HG03378 (cell line): ENCODE measurements at regions not wholly inside any gene's neighbourhood (a gene's known extent, or its start where the extent isn't known, plus 50 kb on each side); places are given as distances from the start of the nearest gene placed in this dataset.
"Not testable (repeated sequence)": the region's sequence is repeated elsewhere in the genome, so short reads cannot be mapped to it uniquely, and the experiment has no call there.

ENCODE experiments used
- ATAC-seq: cut with Tn5 transposase; IDR thresholded peaks from one replicate; pipeline ENCODE4 v1.9.1; 2021; ENCODE audit warnings: mild to moderate bottlenecking, moderate library complexity; ENCODE audit not compliant: unreplicated experiment

DNA sequence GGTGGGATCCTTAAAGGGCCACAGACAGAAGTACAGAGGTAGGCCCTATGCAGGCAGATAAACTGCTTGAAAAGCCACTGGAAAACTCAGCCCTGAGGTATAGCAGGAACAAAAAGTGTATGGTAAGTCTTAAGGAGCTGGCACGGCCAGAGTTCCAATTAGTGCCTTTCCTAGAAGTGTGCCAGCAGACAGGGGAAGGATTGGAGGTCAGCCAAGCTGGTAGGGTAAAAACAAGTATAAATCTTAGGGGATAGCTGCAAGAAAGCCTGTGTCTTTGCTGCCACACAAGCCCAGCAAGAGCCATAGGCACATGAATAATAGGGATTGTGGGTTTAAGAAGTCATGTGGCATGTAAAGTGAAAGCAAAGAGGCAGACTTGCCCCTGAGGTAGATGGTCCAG is 582.5 kb downstream of the PLOD2 start:
- no peak for ATAC-seq

DNA sequence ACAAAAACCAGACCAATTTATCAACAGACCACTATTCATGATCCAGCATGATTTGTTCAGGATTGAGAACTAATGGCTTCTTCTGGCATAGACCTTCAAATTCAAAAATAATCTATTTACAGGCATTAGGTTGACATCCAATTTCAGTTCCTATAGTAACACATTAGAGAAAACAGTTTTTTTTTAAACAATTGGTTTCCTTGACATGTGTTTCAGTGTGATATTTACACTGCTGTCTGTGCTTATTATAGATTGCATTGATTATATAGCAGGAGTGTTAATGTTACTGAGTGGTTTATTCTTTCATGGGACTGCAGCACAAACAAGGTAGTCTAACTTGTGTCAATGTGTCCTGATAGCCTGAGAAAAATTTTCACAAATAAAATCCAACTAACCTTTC is 579.3 kb downstream of the PLOD2 start:
- no peak for ATAC-seq

DNA sequence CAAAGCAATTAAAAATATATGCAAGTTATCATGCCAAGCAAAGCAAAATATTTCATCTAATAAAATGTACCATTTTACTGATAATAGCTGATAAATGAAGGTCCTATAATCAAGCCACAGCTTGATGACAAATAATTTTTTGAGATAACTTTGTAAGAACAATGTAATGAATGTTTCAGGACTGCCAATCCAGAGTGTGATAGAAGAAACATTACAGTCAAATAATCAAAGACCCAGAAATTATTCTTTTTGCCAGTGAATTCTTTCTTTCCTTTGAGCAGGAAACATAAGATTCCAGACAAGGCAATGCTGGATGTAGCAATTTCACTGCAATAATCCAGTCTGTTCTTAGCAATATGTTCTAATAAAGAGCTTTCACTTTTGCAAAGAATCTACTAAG is 556.1 kb downstream of the PLOD2 start:
- ATAC-seq, result no peak

DNA sequence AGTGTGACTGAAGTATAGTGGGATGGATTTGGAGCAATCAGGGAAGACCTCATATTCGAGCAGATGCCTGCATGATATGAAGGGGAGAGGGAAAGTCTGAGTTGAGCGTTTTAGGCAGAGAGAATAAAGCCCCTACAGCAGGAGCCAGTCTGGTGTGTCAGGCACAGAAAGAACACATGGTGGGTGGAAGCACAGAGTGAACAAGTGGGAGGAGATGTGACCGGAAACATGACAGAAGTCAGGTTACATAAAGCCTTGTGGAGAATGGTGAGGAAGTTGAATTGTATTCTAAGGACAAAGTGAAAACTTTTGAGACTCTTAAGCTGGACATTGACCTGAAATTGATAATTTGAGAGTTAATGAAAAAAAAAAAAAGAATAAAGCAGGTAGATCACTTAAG is 541.0 kb downstream of the PLOD2 start:
- no peak for ATAC-seq

DNA sequence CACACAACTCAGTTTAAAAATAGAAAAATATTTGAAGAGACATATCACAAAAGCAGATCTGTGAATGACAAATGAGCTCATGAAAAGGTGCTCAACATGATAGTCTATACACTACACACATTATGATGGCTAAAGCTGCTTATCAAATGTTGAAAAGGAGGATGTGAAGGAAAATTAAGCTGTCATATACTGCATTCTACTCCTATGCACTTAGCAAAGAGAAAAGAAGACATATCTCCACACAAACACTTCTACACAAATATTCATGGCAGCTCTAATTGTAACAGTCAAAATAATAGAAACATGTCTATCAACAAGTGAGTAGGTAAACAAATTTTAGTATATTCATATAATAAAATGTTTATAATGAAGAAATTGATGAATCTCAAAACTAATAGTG is 540.5 kb downstream of the PLOD2 start:
- ATAC-seq, result no peak

DNA sequence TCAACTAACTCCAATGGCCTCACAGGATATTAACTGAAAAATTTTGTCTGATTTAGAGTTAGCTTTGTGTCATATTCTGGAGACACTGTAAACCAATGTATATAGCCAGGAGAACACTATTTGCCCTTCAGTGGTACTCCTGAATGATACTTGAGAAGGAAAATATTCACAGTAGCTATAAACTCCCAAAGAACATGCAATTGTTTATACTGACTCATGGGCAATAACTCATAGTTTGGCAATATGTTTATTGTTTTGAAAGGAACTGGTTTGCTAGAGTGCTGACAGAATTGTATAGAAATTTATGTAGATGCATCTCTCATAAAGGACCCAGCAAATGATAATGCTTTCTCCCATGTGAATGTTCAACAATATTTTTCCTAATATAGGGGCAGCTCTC is 537.6 kb downstream of the PLOD2 start:
- ATAC-seq, result no peak

DNA sequence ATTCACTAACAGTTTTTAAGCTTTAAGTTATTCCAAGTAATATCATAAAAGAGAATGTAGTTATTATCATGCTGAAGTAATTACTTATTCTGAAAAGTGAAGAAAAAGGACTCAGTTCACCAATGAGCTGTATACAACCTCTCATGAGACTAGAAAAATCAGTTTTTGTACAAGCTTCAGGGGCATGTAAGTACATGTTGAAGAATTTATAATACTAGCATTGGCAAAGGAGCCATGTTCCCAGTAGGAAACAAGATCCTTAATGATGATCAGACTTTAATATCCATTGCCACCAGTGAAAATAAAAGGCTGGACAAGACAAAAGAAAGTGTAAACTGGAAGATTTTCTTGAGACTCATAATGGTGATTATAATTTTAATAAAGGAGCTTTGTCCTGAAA is 532.8 kb downstream of the PLOD2 start:
- no peak for ATAC-seq

DNA sequence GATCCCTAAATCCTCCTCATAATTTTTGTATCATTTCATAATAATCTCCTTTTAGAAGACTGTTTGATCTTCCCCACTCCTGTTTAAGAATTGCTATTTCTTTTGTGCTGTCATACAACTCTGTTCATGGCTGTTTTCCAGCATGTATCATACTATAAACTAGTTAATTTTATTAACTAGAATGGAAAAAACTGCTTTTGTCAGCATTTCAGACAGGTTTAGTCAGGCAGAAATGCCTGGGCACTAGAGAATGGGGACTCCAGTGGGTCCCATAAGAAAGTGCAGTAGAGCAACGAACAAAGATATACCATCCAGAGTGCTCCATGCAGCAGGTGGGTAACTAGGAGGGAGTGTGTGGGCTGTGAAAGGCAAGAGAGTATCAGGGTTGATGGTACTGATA is 523.9 kb downstream of the PLOD2 start:
- ATAC-seq, result no peak

DNA sequence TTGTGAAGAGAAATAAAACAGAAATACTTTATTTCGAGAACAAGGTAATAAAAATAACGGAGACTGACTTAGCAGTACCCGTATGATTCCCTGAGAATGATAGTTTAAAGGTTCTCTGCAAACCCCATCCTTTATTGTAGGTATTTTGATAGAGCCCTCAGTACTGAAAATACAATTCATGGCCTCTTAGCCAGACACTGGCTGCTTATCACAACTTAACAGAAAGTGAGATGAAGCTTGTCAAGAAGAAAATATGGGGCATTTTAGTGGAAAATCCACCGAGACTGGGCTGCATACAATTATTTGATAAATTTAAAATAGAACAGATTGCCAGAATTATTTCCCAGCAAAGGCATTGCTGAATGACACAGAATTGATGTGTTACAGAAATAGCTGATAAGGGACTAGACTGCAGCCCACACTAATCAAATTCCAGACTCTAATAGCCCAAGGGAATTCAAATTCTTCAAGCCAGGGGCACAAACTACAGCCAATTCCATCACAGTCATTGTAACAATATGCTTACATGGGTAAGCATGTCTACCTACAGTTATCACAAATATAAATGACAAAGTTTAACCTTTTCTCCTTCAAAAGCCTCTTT is 521.9 kb downstream of the PLOD2 start:
- ATAC-seq, result no peak

DNA sequence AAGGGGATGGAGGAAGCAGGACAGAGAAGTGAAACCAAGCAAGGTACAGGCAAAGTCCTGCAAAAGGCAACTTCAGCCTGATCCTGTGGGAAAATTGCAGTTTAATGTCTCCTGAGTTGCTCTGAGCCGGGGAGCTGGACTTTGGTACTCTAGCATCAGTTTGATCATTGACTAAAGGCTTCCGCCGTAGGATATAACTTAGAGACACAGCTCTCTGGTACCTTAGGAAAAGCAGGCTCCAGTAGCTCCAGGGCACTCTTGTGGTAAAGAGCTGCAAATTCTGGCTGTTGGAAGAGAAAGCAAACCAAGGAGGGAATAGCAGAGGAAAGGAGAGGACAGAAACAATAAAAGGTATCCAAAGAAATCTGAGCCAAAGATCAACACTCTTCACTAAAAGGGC is 521.1 kb downstream of the PLOD2 start:
- no peak for ATAC-seq

DNA sequence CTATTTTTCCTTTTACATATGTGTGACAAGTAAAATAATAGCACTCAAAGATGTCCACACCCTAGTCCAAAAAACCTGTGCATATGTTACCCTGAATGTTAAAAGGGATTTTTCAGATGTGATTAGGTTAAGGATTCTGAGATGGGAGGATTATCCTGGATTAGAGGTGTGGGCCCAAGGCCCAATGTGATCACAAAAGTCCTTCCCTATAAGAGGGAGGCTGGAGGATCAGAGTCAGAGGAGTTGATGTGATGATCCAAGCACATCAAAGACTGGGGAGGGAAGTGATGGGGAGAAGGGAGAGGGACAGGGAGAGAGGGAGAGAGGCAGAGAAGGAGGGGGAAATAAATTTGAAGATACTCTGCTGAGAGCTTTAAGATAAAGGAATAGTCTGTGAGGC is 512.6 kb downstream of the PLOD2 start:
- ATAC-seq, result no peak

DNA sequence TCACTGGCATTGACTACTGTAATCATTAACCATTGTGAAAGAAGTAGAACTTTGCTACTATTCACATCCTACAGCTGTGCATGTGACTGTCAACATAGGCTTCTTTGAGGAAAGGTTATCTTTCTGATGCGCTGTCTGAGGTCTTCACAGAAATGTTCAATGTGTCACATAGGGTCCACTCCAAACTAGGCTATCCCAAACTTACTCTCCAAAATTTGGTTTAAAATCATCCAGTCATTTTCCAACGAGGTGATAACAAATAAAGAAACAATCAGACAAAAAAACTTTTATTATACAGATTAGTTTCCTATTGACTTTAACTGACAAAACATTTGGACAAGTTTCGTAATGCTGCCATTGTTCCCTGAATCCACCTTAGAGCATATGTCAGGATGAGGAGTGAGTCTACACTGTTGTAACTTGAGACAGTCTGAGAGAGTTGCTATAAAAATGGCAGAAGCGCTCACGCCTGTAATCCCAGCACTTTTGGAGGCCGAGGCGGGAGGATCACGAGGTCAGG is 511.6 kb downstream of the PLOD2 start:
- ATAC-seq, result no peak

DNA sequence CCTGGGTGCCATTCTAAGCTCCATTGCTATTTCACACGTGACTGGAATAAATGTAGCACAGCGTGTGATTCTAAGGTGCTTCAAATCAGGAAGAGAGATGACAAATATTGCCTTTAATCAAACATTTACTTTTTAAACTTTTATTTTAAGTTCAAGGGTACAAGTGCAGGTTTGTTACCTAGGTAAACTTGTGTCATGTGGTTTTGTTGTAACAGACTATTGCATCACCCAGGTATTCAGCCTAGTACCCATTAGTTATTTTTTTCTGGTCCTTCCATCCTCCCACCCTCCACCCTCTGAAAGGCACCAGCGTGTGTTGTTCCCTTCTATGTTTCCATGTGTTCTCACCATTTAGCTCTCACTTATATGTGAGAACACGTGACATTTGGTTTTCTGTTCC is 510.8 kb downstream of the PLOD2 start:
- no peak for ATAC-seq

DNA sequence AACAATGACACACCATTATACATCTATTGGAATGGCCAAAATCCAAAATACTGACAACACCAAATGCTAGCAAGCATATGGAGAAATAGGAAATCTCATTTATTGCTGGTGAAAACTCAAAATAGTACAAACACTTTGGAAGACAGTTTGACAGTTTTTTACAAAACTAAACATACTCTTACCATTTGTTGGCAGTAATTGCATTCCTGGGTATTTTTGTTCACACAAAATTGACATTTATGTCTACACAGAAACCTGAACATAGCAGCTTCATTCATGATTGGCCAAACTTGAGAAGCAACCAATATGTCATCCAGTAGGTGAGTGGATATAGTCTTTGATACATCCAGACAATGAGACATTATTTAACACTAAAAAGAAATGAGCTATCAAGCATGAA is 489.9 kb downstream of the PLOD2 start:
- no peak for ATAC-seq

DNA sequence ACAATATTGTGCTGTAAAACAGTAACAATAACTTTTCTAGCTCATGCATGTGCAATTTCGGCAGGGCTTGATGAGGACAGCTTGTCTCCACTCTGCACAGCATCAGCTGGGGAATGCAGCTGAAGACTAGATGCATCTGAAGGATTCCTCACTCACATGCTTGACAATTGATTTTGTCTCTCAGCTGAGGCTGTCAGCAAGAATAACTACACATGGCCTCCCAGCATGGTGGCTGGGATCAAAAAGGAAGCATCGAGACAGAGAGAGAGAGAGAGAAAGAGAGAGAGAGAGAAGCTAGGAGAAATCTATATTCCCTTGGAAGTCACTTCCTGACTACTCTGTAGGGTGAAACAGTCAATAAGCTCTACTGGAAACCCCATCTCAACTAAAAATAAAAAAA is 487.1 kb downstream of the PLOD2 start:
- ATAC-seq, result no peak

DNA sequence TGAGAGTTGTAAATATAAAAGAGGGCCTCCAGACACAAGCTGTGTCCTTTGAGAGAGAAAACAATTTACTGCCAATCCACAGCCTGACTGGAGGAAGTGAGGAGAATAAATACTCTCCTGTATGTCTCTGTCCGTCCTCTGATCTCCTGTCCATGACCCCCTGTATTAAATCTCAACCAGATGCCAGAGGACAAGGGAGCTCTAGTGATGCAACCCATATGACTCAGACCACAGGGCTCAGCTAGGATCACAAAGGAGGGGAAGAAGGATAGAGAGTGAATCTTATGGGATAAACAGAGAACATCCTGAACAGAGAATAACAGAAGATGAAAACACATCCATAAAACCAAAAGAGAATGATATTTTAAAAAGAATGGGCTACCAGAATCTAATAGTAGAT is 482.6 kb downstream of the PLOD2 start:
- no peak for ATAC-seq

DNA sequence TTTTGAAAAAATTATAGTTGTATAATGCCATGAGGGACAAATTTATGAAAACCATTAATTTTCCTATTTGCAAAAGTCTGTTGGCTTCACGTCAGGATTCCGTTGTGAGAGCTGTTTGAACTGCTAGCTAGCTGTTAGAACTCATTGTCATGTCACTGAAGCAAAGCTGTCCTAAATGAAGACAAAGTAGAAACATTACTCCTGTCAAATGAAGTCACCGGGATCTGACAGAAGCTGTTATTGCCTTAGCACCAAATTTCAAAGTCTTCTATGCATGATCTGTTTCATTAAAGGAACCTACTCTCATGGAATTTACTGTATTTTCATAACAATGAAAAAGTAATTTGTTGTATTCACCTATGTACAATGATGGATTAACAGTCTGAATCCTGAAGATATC is 479.8 kb downstream of the PLOD2 start:
- no peak for ATAC-seq

DNA sequence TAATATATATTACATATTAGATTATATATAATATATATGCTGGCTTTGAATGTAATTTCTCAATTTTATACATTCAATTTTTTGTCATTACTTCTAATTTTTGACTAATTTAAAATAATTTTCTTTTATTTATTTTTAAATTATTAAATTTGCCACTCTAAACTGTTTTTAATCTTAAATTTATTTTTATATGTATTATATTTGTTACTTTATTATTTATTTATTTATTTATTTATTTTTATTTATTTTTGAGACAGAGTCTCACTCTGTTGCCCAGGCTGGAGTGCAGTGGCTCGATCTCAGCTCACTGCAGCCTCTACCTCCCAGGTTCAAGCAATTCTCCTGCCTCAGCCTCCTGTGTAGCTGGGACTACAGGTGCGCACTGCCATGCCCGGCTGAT is 473.0 kb downstream of the PLOD2 start:
- not testable (repeated sequence) for ATAC-seq

DNA sequence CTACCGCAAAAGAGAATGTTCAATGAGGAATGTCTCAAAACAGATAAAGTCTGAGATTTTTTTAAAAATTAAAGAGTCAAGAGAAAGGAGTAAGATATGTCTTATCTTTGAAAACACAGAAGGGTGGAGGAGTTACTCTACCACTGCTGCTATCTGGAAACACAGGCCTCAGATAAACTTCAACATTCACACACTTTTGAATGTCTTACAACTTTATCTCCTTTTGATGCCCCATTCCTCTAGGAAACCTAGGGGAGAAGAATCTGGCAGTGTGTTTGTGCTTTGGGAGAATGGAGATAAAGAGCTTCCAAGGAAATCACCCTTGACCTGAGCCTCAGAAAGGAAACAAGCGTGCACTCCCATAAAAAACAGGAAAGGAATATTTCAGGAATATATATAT is 468.2 kb downstream of the PLOD2 start:
- ATAC-seq, result no peak

DNA sequence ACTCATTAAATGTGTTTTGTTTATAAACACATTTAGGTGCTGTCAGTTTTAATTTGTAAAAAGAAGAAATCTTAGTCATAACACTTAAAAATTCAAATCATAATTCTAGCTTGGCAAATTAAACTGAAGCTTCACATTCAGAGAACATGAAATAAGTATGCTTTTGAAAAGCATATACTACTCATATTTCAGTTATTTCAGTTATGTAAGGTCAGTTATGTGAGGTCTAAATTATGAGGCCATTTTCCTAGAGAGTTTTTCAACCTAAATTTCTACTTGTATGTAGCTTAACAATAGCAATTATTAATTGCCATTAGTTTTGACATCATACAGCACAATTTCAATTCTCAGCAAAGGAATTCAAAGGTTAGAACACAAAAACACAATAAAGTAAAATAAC is 465.0 kb downstream of the PLOD2 start:
- ATAC-seq, result no peak

DNA sequence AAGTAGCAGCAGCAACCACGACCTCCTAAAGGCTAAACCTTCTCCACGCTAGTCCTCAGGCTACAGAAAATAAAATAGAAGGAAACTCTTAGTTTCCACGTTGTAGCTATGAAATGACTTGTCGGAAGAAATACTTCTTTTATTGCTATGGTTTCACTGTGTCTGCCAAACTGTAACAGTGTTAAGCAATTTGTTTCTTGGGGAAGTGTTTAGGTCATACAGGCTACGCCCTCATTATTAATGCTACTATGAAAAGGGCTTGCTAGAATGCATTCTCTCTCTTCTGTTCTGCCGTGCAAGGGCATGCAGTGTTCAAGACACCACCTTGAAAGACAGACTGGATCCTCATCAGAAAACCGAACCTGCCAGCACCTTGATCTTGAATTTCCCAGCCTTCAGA is 462.7 kb downstream of the PLOD2 start:
- ATAC-seq, result no peak

DNA sequence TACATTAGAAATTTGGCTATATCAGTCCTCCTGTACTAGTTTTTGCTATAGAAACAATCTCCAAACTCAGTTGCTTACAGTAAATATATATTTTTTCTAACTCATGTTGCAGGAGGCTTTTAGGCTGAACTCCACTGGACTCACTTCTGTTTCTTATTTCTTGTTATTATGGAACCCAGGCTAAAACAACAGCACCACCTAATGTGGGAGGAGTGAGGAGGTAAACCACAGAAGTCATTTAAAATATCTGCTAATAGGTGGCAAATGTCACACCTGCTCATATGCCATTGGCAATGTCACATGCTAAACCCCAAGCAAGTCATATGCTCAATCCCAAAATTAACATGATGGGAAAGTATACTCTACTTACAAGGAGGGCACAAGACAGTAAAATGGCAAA is 462.2 kb downstream of the PLOD2 start:
- ATAC-seq, result no peak

DNA sequence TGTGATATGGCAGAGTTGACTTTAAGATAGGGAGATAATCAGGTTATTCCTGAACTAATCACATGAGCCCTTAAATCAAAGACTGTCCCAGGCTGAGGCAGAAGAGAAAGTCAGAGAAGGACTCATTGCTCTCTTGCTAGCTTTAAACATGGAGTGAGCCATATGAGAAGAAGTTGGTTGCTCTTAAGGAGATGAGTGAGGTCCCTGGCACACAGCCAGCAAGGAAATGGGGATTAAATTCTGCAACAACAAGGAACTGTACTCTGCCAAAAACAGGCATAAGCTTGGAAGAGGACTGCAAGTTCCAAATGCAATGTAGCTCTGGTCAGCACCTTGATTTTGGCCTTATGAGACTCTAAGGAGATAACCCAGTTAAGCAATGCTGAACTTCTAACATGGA is 457.0 kb downstream of the PLOD2 start:
- ATAC-seq, result no peak
